Nephron progenitor cell (in vitro differentiated cells): ENCODE measurements at regions not wholly inside any gene's neighbourhood (a gene's known extent, or its start where the extent isn't known, plus 50 kb on each side); places are given as distances from the start of the nearest gene placed in this dataset.
"Not testable (repeated sequence)": the region's sequence is repeated elsewhere in the genome, so short reads cannot be mapped to it uniquely, and the experiment has no call there.

Experiments used
- DNase-seq: peaks from one replicate; pipeline ENCODE4 v3.0.0; 2021
- H3K27ac Mint-ChIP-seq: 2 replicates; pipeline ENCODE4 v1.8.0; 2021; ENCODE audit warnings: mild to moderate bottlenecking, moderate library complexity, mixed read lengths
- H3K27me3 Mint-ChIP-seq: 2 replicates; pipeline ENCODE4 v1.8.0; 2021; ENCODE audit warnings: mild to moderate bottlenecking, low read depth, mixed read lengths; ENCODE audit not compliant: poor library complexity
- H3K36me3 Mint-ChIP-seq: 2 replicates; pipeline ENCODE4 v1.8.0; 2021; ENCODE audit warnings: low read depth, mixed read lengths
- H3K4me1 Mint-ChIP-seq: 2 replicates; pipeline ENCODE4 v1.8.0; 2021; ENCODE audit warnings: mixed read lengths
- H3K4me3 Mint-ChIP-seq: 2 replicates; pipeline ENCODE4 v1.8.0; 2021; ENCODE audit warnings: mild to moderate bottlenecking, moderate library complexity, mixed read lengths
- H3K9me3 Mint-ChIP-seq: 2 replicates; pipeline ENCODE4 v1.8.0; 2021; ENCODE audit warnings: mild to moderate bottlenecking, moderate library complexity, mixed read lengths
- CTCF ChIP-seq: fragments of 200-600 bp; sonication (generic); IDR thresholded peaks from 2 replicates; pipeline ENCODE4 v1.5.0; 2021; ENCODE audit warnings: antibody characterized with exemption

GRCh38 chr2:78832481-78832880, 193.0 kb upstream of the REG3G start:
- H3K36me3 Mint-ChIP-seq: no peaks in the 10 kb centered on the region
- no peak overlapping the region for H3K27ac Mint-ChIP-seq

GRCh38 chr2:78839259-78839658, 186.2 kb upstream of the REG3G start:
- no peaks in the 10 kb centered on the region for H3K36me3 Mint-ChIP-seq
- no peak for TF ChIP-seq CTCF
- peaks cover 11% of the 10 kb centered on the region for H3K4me1 Mint-ChIP-seq
- no peak overlapping the region for H3K4me3 Mint-ChIP-seq
- H3K27me3 Mint-ChIP-seq: peaks cover 4% of the 10 kb centered on the region
- no peaks in the 10 kb centered on the region for H3K9me3 Mint-ChIP-seq
- no peak for DNase-seq
- peak overlapping the region; percentile 86 for H3K27ac Mint-ChIP-seq

More at GRCh38 chr2:78832481-78832880, 193.0 kb upstream of the REG3G start:
- DNase-seq: no peak
- no peaks in the 10 kb centered on the region for H3K9me3 Mint-ChIP-seq
- TF ChIP-seq CTCF: no peak
- H3K27me3 Mint-ChIP-seq: no peaks in the 10 kb centered on the region
- no peak overlapping the region for H3K4me3 Mint-ChIP-seq
- no peaks in the 10 kb centered on the region for H3K4me1 Mint-ChIP-seq

- not testable (repeated sequence) for H3K9me3 Mint-ChIP-seq, H3K36me3 Mint-ChIP-seq, H3K27ac Mint-ChIP-seq, DNase-seq, H3K27me3 Mint-ChIP-seq, H3K4me3 Mint-ChIP-seq
- H3K4me1 Mint-ChIP-seq: peaks cover 11% of the 10 kb centered on the region
Measured at GRCh38 chr2:78840311-78840710, 185.2 kb upstream of the REG3G start.

- no peak for TF ChIP-seq CTCF
- no peaks in the 10 kb centered on the region for H3K36me3 Mint-ChIP-seq
- DNase-seq: no peak
- peaks cover 5% of the 10 kb centered on the region for H3K4me1 Mint-ChIP-seq
- H3K27me3 Mint-ChIP-seq: peaks cover 4% of the 10 kb centered on the region
- H3K4me3 Mint-ChIP-seq: no peak overlapping the region
- no peaks in the 10 kb centered on the region for H3K9me3 Mint-ChIP-seq
- H3K27ac Mint-ChIP-seq: no peak overlapping the region
Measured at GRCh38 chr2:78845664-78846185, 179.8 kb upstream of the REG3G start.

GRCh38 chr2:78861546-78861945, 164.0 kb upstream of the REG3G start:
- DNase-seq: no peak
- Mint-ChIP-seq H3K9me3 (peaks cover 11% of the 10 kb centered on the region), H3K4me1 (no peaks in the 10 kb centered on the region), H3K27ac (no peak overlapping the region), H3K4me3 (no peak overlapping the region), H3K27me3 (peaks cover 3% of the 10 kb centered on the region), H3K36me3 (no peaks in the 10 kb centered on the region)
- TF ChIP-seq CTCF: peak; percentile 44

GRCh38 chr2:78864205-78864604, 161.3 kb upstream of the REG3G start:
- no peaks in the 10 kb centered on the region for H3K4me1 Mint-ChIP-seq
- no peaks in the 10 kb centered on the region for H3K36me3 Mint-ChIP-seq
- peaks cover 3% of the 10 kb centered on the region for H3K27me3 Mint-ChIP-seq
- no peak for TF ChIP-seq CTCF
- no peak overlapping the region for H3K4me3 Mint-ChIP-seq
- DNase-seq: no peak
- no peak overlapping the region for H3K27ac Mint-ChIP-seq
- H3K9me3 Mint-ChIP-seq: peaks cover 8% of the 10 kb centered on the region
